HCT116 (cell line): ENCODE measurements at regions not wholly inside any gene's neighbourhood (a gene's known extent, or its start where the extent isn't known, plus 50 kb on each side); places are given as distances from the start of the nearest gene placed in this dataset.

ENCODE experiments used
- ATAC-seq: fragments of 200-7000 bp; cut with Tn5 transposase; 2 replicates; pipeline ENCODE4 v1.9.1; 2020; ENCODE audit warnings: mild to moderate bottlenecking, moderate library complexity
- BruUV-seq: library from RNA; stranded (reverse); fragments of 400-500 nt; replicated peaks from 2 replicates; lab custom pipeline; 2021; lab: Mats Ljungman, UMichigan
- CTCF ChIA-PET: fragments of 300-600 bp; sonication (Branson Sonifier 250); formaldehyde crosslinking; loops from one replicate; lab custom pipeline; 2021; ENCODE audit warnings: antibody characterized with exemption; lab: Charles Lee
- POLR2A ChIA-PET: fragments of 300-600, 350-600 bp; sonication (Branson Sonifier 250); formaldehyde crosslinking; loops from one replicate; lab custom pipeline; 2021; ENCODE audit warnings: antibody characterized with exemption; lab: Charles Lee
- RAD21 ChIA-PET, 2 experiments: fragments of 300-600 bp; sonication (Branson Sonifier 250); formaldehyde crosslinking; loops; one replicate each; lab custom pipeline; 2023; ENCODE audit warnings: low total read pairs in 2 of 2; ENCODE audit not compliant: uncharacterized antibody in 2 of 2, unreplicated experiment in 2 of 2, low non-redundant PET in 1 of 2; lab: Charles Lee
- DNase-seq: peaks from one replicate; pipeline ENCODE4 v3.0.0-alpha.2; 2010; ENCODE audit warnings: low read depth, low spot score
- H2AFZ ChIP-seq: fragments of 200-600 bp; shearing (Covaris generic), sonication (generic); 2 replicates; pipeline ENCODE4 v1.6.1; 2017; ENCODE audit warnings: low read depth, mixed run types, mixed read lengths, antibody characterized with exemption, low read length; ENCODE audit not compliant: poor library complexity, severe bottlenecking
- H3K27ac ChIP-seq: 2 replicates; pipeline ENCODE4 v1.5.1; 2012; ENCODE audit warnings: low read depth, low read length
- H3K27me3 ChIP-seq: fragments of 200-600 bp; sonication (generic); 2 replicates; pipeline ENCODE4 v1.6.1; 2016; ENCODE audit warnings: mixed run types, low read length, mixed read lengths; ENCODE audit not compliant: insufficient read depth
- H3K36me3 ChIP-seq, 2 experiments: fragments of 200-500 bp in 1 of 2; fragments of 200-600 bp in 1 of 2; sonication (Bioruptor generic) in 1 of 2; sonication (generic) in 1 of 2; 2 replicates each; pipeline versions ENCODE4 v1.5.1 to v1.6.1; 2014 to 2016; ENCODE audit warnings: low read length in 2 of 2, inconsistent platforms in 1 of 2, mixed read lengths in 1 of 2, mixed run types in 1 of 2; ENCODE audit not compliant: insufficient read depth in 2 of 2, control insufficient read depth in 1 of 2
- H3K4me1 ChIP-seq, 2 experiments: fragments of 200-600 bp in 1 of 2; sonication (generic) in 1 of 2; 2 replicates each; pipeline versions ENCODE4 v1.5.1 to v1.6.1; 2012 to 2017; ENCODE audit warnings: low read length in 2 of 2, inconsistent platforms in 1 of 2, mild to moderate bottlenecking in 1 of 2, mixed read lengths in 1 of 2, mixed run types in 1 of 2, moderate library complexity in 1 of 2; ENCODE audit not compliant: insufficient read depth in 2 of 2, control insufficient read depth in 1 of 2
- H3K4me2 ChIP-seq: fragments of 200-600 bp; sonication (generic); 2 replicates; pipeline ENCODE4 v1.6.1; 2017; ENCODE audit warnings: mixed run types, low read length, mixed read lengths
- H3K4me3 ChIP-seq, 2 experiments: fragments of 200-600 bp in 1 of 2; sonication (generic) in 1 of 2; replicated peaks in 1 of 2; 2 replicates each; pipeline ENCODE4 v1.5.1; 2011 to 2016; ENCODE audit warnings: low read length in 2 of 2, control low read depth in 1 of 2, low read depth in 1 of 2, mild to moderate bottlenecking in 1 of 2, mixed read lengths in 1 of 2, mixed run types in 1 of 2
- H3K79me2 ChIP-seq: fragments of 200-600 bp; sonication (generic); 2 replicates; pipeline ENCODE4 v1.6.1; 2017; ENCODE audit warnings: mild to moderate bottlenecking, mixed run types, low read length, moderate library complexity, mixed read lengths; ENCODE audit not compliant: insufficient read depth
- H3K9ac ChIP-seq: fragments of 200-600 bp; sonication (generic); 2 replicates; pipeline ENCODE4 v1.6.1; 2016; ENCODE audit warnings: low read length, mixed read lengths
- H3K9me2 ChIP-seq: fragments of 200-600 bp; sonication (generic), shearing (Covaris generic); 2 replicates; pipeline ENCODE4 v1.6.1; 2017; ENCODE audit warnings: mixed run types, mild to moderate bottlenecking, moderate library complexity; ENCODE audit not compliant: insufficient read depth
- H3K9me3 ChIP-seq, 2 experiments: fragments of 200-500 bp in 1 of 2; fragments of 200-600 bp in 1 of 2; sonication (Bioruptor generic) in 1 of 2; sonication (generic) in 1 of 2; 2 replicates each; pipeline ENCODE4 v1.6.1; 2014 to 2017; ENCODE audit warnings: low read length in 2 of 2, mixed read lengths in 2 of 2, inconsistent platforms in 1 of 2, low read depth in 1 of 2, mild to moderate bottlenecking in 1 of 2, mixed run types in 1 of 2, moderate library complexity in 1 of 2; ENCODE audit not compliant: control insufficient read depth in 1 of 2, insufficient read depth in 1 of 2
- H4K20me1 ChIP-seq: fragments of 200-600 bp; sonication (generic), shearing (Covaris generic); 2 replicates; pipeline ENCODE4 v1.6.1; 2017; ENCODE audit warnings: mixed run types, mild to moderate bottlenecking, moderate library complexity; ENCODE audit not compliant: insufficient read depth
- CEBPB ChIP-seq: IDR thresholded peaks from 2 replicates; pipeline ENCODE4 v1.6.1; 2012; ENCODE audit warnings: low read depth
- EGR1 ChIP-seq: IDR thresholded peaks from 2 replicates; pipeline ENCODE4 v1.6.1; 2012; ENCODE audit warnings: low read depth
- ELF1 ChIP-seq: IDR thresholded peaks from 2 replicates; pipeline ENCODE4 v1.6.1; 2012; ENCODE audit warnings: low read depth, borderline replicate concordance
- EZH2phosphoT487 ChIP-seq: fragments of 200-600 bp; IDR thresholded peaks from 2 replicates; pipeline ENCODE4 v1.6.1; 2018; ENCODE audit warnings: antibody characterized with exemption, borderline replicate concordance
- JUND ChIP-seq: IDR thresholded peaks from 2 replicates; pipeline ENCODE4 v1.6.1; 2012
- POLR2A ChIP-seq: IDR thresholded peaks from 2 replicates; pipeline ENCODE4 v1.7.0; 2011; ENCODE audit warnings: borderline replicate concordance; ENCODE audit not compliant: insufficient read depth, insufficient read length; ENCODE audit errors: extremely low read depth
- POLR2AphosphoS5 ChIP-seq: IDR thresholded peaks from 2 replicates; pipeline ENCODE4 v1.6.1; 2011; ENCODE audit warnings: mild to moderate bottlenecking, low read depth, low read length, moderate library complexity
- RAD21 ChIP-seq: IDR thresholded peaks from 2 replicates; pipeline ENCODE4 v1.6.1; 2012; ENCODE audit warnings: low read depth, mild to moderate bottlenecking
- SP1 ChIP-seq: IDR thresholded peaks from 2 replicates; pipeline ENCODE4 v1.6.1; 2012; ENCODE audit warnings: low read depth
- TCF7L2 ChIP-seq: IDR thresholded peaks from 2 replicates; pipeline ENCODE4 v1.7.0; 2011; ENCODE audit warnings: borderline replicate concordance, inconsistent platforms; ENCODE audit not compliant: insufficient read depth, insufficient read length; ENCODE audit errors: extremely low read depth
- ZBTB33 ChIP-seq: IDR thresholded peaks from 2 replicates; pipeline ENCODE4 v1.6.1; 2011; ENCODE audit warnings: mild to moderate bottlenecking, low read length, moderate library complexity; ENCODE audit not compliant: insufficient replicate concordance; ENCODE audit errors: extremely low read depth
- ZNF274 ChIP-seq: fragments of 200-500 bp; sonication (Bioruptor generic); IDR thresholded peaks from 2 replicates; pipeline ENCODE4 v1.6.1; 2014; ENCODE audit warnings: mild to moderate bottlenecking, low read depth, low read length, inconsistent platforms
- intact Hi-C: fragments of 100-400 bp; cut with micrococcal nuclease; formaldehyde crosslinking; loops from 2 replicates; pipeline ENCODE4 v1.10.0; 2022
- TF ChIP-seq, protein P1 (sequence below): IDR thresholded peaks from 2 replicates; pipeline ENCODE4 v1.6.1; 2012

DNA sequence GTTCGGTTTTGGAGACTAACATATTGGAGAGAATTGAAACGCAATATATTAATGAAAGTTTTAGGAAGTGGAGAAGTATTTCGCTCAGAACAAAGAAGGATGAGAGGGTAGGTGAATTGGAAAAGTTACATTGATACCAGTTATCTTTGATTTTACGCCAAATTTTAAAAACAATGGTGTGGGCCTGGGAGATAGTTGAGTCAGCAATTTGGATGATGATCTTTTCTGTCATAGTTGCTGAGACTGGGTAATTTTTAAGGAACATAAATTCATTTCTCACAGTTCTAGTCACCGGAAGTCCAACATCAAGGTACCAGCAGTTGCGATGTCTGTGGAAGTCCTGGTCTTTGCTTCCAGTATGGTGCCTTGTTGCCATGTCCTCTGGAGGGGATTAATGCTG, 644.8 kb upstream of the LCORL start:
- no peaks in the 10 kb centered on the region for H4K20me1 ChIP-seq
- no peak overlapping the region for H3K4me2 ChIP-seq
- DNase-seq (no peak), ATAC-seq (no peak)
- no peaks in the 10 kb centered on the region for H3K4me1 ChIP-seq
- H3K9ac ChIP-seq, result no peak overlapping the region
- no peak overlapping the region for H3K4me3 ChIP-seq
- H3K27me3 ChIP-seq, result no peaks in the 10 kb centered on the region
- POLR2A ChIA-PET, result no interaction called here
- H2AFZ ChIP-seq, result no peak overlapping the region
- CTCF ChIA-PET, result no interaction called here
- intact Hi-C loops, result no loop called here
- no peaks in the 10 kb centered on the region for H3K9me2 ChIP-seq
- no peaks in the 10 kb centered on the region for H3K79me2 ChIP-seq
- BruUV-seq, result no TSS peak
- RAD21 ChIA-PET, result no interaction called here
- TF ChIP-seq TCF7L2 (no peak), JUND (no peak), EGR1 (no peak), RAD21 (no peak), EZH2phosphoT487 (no peak)
- no peak overlapping the region for H3K27ac ChIP-seq
- H3K36me3 ChIP-seq, result no peaks in the 10 kb centered on the region
- H3K9me3 ChIP-seq, result no peaks in the 10 kb centered on the region

- Histone ChIP-seq H3K4me2 (no peak overlapping the region), H2AFZ (no peak overlapping the region), H3K79me2 (no peaks in the 10 kb centered on the region), H3K9me3 (no peaks in the 10 kb centered on the region), H3K27me3 (no peaks in the 10 kb centered on the region), H3K36me3 (no peaks in the 10 kb centered on the region), H3K4me3 (no peak overlapping the region), H3K9me2 (no peaks in the 10 kb centered on the region), H3K27ac (no peak overlapping the region), H4K20me1 (no peaks in the 10 kb centered on the region), H3K9ac (no peak overlapping the region), H3K4me1 (no peaks in the 10 kb centered on the region)
- intact Hi-C loops, result no loop called here
- no TSS peak for BruUV-seq
- ChIA-PET RAD21 (no interaction called here), POLR2A (no interaction called here), CTCF (no interaction called here)
- no peak for DNase-seq
- TF ChIP-seq CEBPB, result no peak
- TF ChIP-seq POLR2AphosphoS5, result no peak
- TF ChIP-seq EZH2phosphoT487, result no peak
- no peak for TF ChIP-seq POLR2A
- TF ChIP-seq SP1, result no peak
- TF ChIP-seq, protein P1, sequence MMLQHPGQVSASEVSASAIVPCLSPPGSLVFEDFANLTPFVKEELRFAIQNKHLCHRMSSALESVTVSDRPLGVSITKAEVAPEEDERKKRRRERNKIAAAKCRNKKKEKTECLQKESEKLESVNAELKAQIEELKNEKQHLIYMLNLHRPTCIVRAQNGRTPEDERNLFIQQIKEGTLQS, result no peak
- TF ChIP-seq ELF1, result no peak
- no peak for TF ChIP-seq TCF7L2
- no peak for TF ChIP-seq EGR1
- no peak for TF ChIP-seq ZNF274
- no peak for TF ChIP-seq RAD21
- no peak for TF ChIP-seq ZBTB33
- ATAC-seq, result no peak
These were observed 642.6 kb upstream of the LCORL start for GRCh38 chr4:18664171-18664570.
